K562 (cell line): ENCODE measurements at regions not wholly inside any gene's neighbourhood (a gene's known extent, or its start where the extent isn't known, plus 50 kb on each side); places are given as distances from the start of the nearest gene placed in this dataset.

Experiments
- ATAC-seq: fragments of 200-7000 bp; cut with Tn5 transposase; 3 replicates; pipeline ENCODE4 v1.9.1; 2020; ENCODE audit warnings: moderate library complexity
- BruUV-seq: library from RNA; stranded (reverse); fragments of 400-500 nt; replicated peaks from 2 replicates; lab custom pipeline; 2021; lab: Mats Ljungman, UMichigan
- CTCF ChIA-PET: fragments of 300-600 bp; formaldehyde crosslinking; extraction: SDS; loops from one replicate; lab custom pipeline; 2021; ENCODE audit warnings: low intra/inter-chr PET ratio; lab: Yijun Ruan, JAX
- POLR2A ChIA-PET: fragments of 300-600, 350-650 bp; sonication (Branson Sonifier 250); formaldehyde crosslinking; extraction: SDS; loops from one replicate; lab custom pipeline; 2021; ENCODE audit warnings: antibody characterized with exemption, inconsistent platforms; lab: Yijun Ruan, JAX
- DNase-seq, 4 experiments: peaks; one replicate each; pipeline versions ENCODE4 v3.0.0 to v3.0.0-alpha.2; 2011 to 2018; ENCODE audit warnings: low spot score in 3 of 4, mixed read lengths in 3 of 4; ENCODE audit errors: extremely low read depth in 1 of 4
- FAIRE-seq: peaks from 2 replicates; lab custom pipeline; 2011; peaks lifted over from hg19 to GRCh38; lab: Jason Lieb, UNC
- H2AFZ ChIP-seq: 2 replicates; pipeline ENCODE4 v1.6.0; 2011; ENCODE audit warnings: low read depth, low read length, control low read depth, inconsistent platforms
- H3K27ac ChIP-seq: fragments of 200-600 bp; 3 replicates; pipeline ENCODE4 v1.8.0; 2011; ENCODE audit warnings: low read depth, mild to moderate bottlenecking, control low read depth, inconsistent platforms, low read length, moderate library complexity, mixed read lengths; ENCODE audit errors: extremely low read depth
- H3K27me3 ChIP-seq, 2 experiments: fragments of 300-600 bp in 1 of 2; 2 replicates in 1 of 2; 3 replicates in 1 of 2; pipeline versions ENCODE4 v1.6.0 to v1.8.0; 2011; ENCODE audit warnings: inconsistent platforms in 2 of 2, low read length in 2 of 2, mild to moderate bottlenecking in 1 of 2, mixed read lengths in 1 of 2, moderate library complexity in 1 of 2; ENCODE audit not compliant: control insufficient read depth in 2 of 2, insufficient read depth in 2 of 2
- H3K36me3 ChIP-seq: fragments of 300-600 bp; 3 replicates; pipeline ENCODE4 v1.8.0; 2011; ENCODE audit warnings: mild to moderate bottlenecking, low read length, inconsistent platforms; ENCODE audit not compliant: control insufficient read depth, insufficient read depth
- H3K4me1 ChIP-seq, 2 experiments: fragments of 200-600 bp in 1 of 2; replicated peaks in 1 of 2; 2 replicates in 1 of 2; 3 replicates in 1 of 2; pipeline versions ENCODE4 v1.5.1 to v1.8.0; 2011; ENCODE audit warnings: inconsistent platforms in 2 of 2, low read length in 2 of 2, mild to moderate bottlenecking in 1 of 2, mixed read lengths in 1 of 2, moderate library complexity in 1 of 2; ENCODE audit not compliant: control insufficient read depth in 2 of 2, insufficient read depth in 2 of 2
- H3K4me2 ChIP-seq: 2 replicates; pipeline ENCODE4 v1.6.1; 2011; ENCODE audit warnings: low read length, control low read depth, inconsistent platforms, mixed read lengths; ENCODE audit not compliant: insufficient read depth
- H3K4me3 ChIP-seq: fragments of 200-600 bp; sonication (generic), shearing (Covaris generic); 2 replicates; pipeline ENCODE4 v1.5.1; 2016; ENCODE audit warnings: control low read depth, inconsistent platforms
- H3K79me2 ChIP-seq: fragments of 200-600 bp; 3 replicates; pipeline ENCODE4 v1.8.0; 2011; ENCODE audit warnings: low read length, inconsistent platforms; ENCODE audit not compliant: control insufficient read depth, insufficient read depth
- H3K9ac ChIP-seq, 2 experiments: 2 replicates each; pipeline versions ENCODE4 v1.6.0 to v1.6.1; 2011; ENCODE audit warnings: low read depth in 2 of 2, low read length in 2 of 2, control low read depth in 1 of 2, inconsistent platforms in 1 of 2, mild to moderate bottlenecking in 1 of 2, mixed read lengths in 1 of 2; ENCODE audit not compliant: insufficient read depth in 1 of 2
- H3K9me1 ChIP-seq: one replicate; pipeline ENCODE4 v1.6.0; 2011; ENCODE audit warnings: inconsistent platforms, mild to moderate bottlenecking, low read length, moderate library complexity; ENCODE audit not compliant: control insufficient read depth, insufficient read depth
- H3K9me3 ChIP-seq: replicated peaks from 2 replicates; pipeline ENCODE4 v1.5.1; 2011; ENCODE audit warnings: low read depth, low read length, inconsistent platforms; ENCODE audit not compliant: control insufficient read depth, insufficient read depth
- H4K20me1 ChIP-seq: replicated peaks from 2 replicates; pipeline ENCODE4 v1.6.1; 2011; ENCODE audit warnings: low read length, inconsistent platforms, mixed read lengths; ENCODE audit not compliant: control insufficient read depth, insufficient read depth
- CBFB ChIP-seq: sonication (generic); formaldehyde crosslinking; IDR thresholded peaks from 2 replicates; pipeline ENCODE4 v1.4.0; 2020; ENCODE audit warnings: mild to moderate bottlenecking, missing genetic modification reagents
- CEBPB ChIP-seq: fragments of 450-650 bp; IDR thresholded peaks from 2 replicates; pipeline ENCODE4 v1.6.1; 2016; ENCODE audit warnings: missing genetic modification characterization, missing compliant biosample characterization
- LCOR ChIP-seq: sonication (generic); formaldehyde crosslinking; IDR thresholded peaks from 2 replicates; pipeline ENCODE4 v1.8.0; 2022; ENCODE audit warnings: mild to moderate bottlenecking, missing genetic modification reagents
- MAFF ChIP-seq: IDR thresholded peaks from 2 replicates; pipeline ENCODE4 v1.6.1; 2012; ENCODE audit warnings: low read length, improper control_type of control experiment
- MAFG ChIP-seq: fragments of 450-650 bp; conservative IDR thresholded peaks from 2 replicates; pipeline ENCODE4 v1.6.1; 2016; ENCODE audit warnings: missing genetic modification characterization, missing compliant biosample characterization
- MAX ChIP-seq: sonication (generic); formaldehyde crosslinking; IDR thresholded peaks from 2 replicates; pipeline ENCODE4 v1.9.0; 2022; ENCODE audit warnings: mild to moderate bottlenecking, missing genetic modification reagents
- MYNN ChIP-seq, 2 experiments: sonication (generic); formaldehyde crosslinking in 1 of 2; IDR thresholded peaks; 2 replicates each; pipeline versions ENCODE4 v1.5.0 to v1.6.1; 2016 to 2020; ENCODE audit warnings: antibody characterized with exemption in 1 of 2, missing genetic modification reagents in 1 of 2
- NCOR1 ChIP-seq: fragments of 450-650 bp; IDR thresholded peaks from 2 replicates; pipeline ENCODE4 v1.6.1; 2016; ENCODE audit warnings: mild to moderate bottlenecking, moderate library complexity
- NR3C1 ChIP-seq: sonication (generic); formaldehyde crosslinking; IDR thresholded peaks from 2 replicates; pipeline ENCODE4 v1.8.1; 2022; ENCODE audit warnings: missing genetic modification reagents
- SMAD1 ChIP-seq: fragments of 150-350 bp; IDR thresholded peaks from 2 replicates; pipeline ENCODE4 v1.6.1; 2014; ENCODE audit warnings: low read length, low read depth; ENCODE audit not compliant: partially characterized antibody
- SMARCC2 ChIP-seq: fragments of 450-650 bp; IDR thresholded peaks from 2 replicates; pipeline ENCODE4 v1.6.1; 2017; ENCODE audit warnings: antibody characterized with exemption, moderate library complexity, mild to moderate bottlenecking, low read depth
- ZNF12 ChIP-seq: sonication (generic); formaldehyde crosslinking; IDR thresholded peaks from 2 replicates; pipeline ENCODE4 v1.4.0; 2020; ENCODE audit warnings: mild to moderate bottlenecking, missing genetic modification reagents
- ZNF316 ChIP-seq: fragments of 450-650 bp; IDR thresholded peaks from 2 replicates; pipeline ENCODE4 v1.6.1; 2016
- WGBS: fragments of 100-300 bp; shearing (Covaris generic); methylation state at CpG from one replicate; pipeline ENCODE4 v1.1.6; 2016; ENCODE audit warnings: low coverage, mixed read lengths; ENCODE audit not compliant: insufficient coverage; ENCODE audit errors: missing lambda C conversion rate; 5-methylcytosine and 5-hydroxymethylcytosine counted together
- in situ Hi-C: fragments of 300-500 bp; cut with MboI; formaldehyde crosslinking; loops from 4 replicates; pipeline ENCODE4 v1.15.0; 2018; ENCODE audit warnings: inconsistent platforms, mixed read lengths
- intact Hi-C: fragments of 100-400 bp; cut with micrococcal nuclease; formaldehyde crosslinking; loops from 2 replicates; pipeline ENCODE4 v1.14.2; 2022
- TF ChIP-seq, protein P1 (sequence below), 2 experiments: IDR thresholded peaks; 2 replicates each; pipeline ENCODE4 v1.6.1; 2011; ENCODE audit warnings: borderline replicate concordance in 1 of 2, control low read depth in 1 of 2, low read depth in 1 of 2, low read length in 1 of 2, mild to moderate bottlenecking in 1 of 2, mixed read lengths in 1 of 2, moderate library complexity in 1 of 2; ENCODE audit not compliant: insufficient read depth in 1 of 2, insufficient read length in 1 of 2, poor library complexity in 1 of 2, severe bottlenecking in 1 of 2; ENCODE audit errors: extremely low read depth in 1 of 2
- TF ChIP-seq, protein P2 (sequence below): fragments of 250-450 bp; sonication (Bioruptor Pico); IDR thresholded peaks from 2 replicates; pipeline ENCODE4 v1.4.0; 2020; ENCODE audit warnings: mild to moderate bottlenecking

- ATAC-seq (no peak), FAIRE-seq (no peak), DNase-seq (no peak)
- intact Hi-C loops (no loop called here), in situ Hi-C loops (no loop called here)
- Histone ChIP-seq H3K36me3 (no peaks in the 10 kb centered on the region), H3K79me2 (no peaks in the 10 kb centered on the region), H2AFZ (no peak overlapping the region), H3K4me1 (no peaks in the 10 kb centered on the region), H3K4me2 (no peak overlapping the region), H3K27ac (no peak overlapping the region), H3K27me3 (no peaks in the 10 kb centered on the region), H3K9me1 (no peaks in the 10 kb centered on the region), H3K9me3 (no peaks in the 10 kb centered on the region), H3K9ac (no peak overlapping the region), H3K4me3 (no peak overlapping the region), H4K20me1 (no peaks in the 10 kb centered on the region)
- BruUV-seq, result no TSS peak
- WGBS, result 0% methylated on average over 6 of the region's 6 CpGs
- no peak for TF ChIP-seq SMAD1
- peak; percentile 30; the same call in 1 of the 2 replicates for TF ChIP-seq MAFG (tag)
- peak; percentile 31; the same call in 1 of the 2 replicates for TF ChIP-seq ZNF316
- TF ChIP-seq MAFF, result peak; percentile 21; the same call in 1 of the 2 replicates
- no peak for TF ChIP-seq MYNN (IDR thresholded peaks at IDR 0.05)
- TF ChIP-seq MYNN (CRISPR knock-in tag; IDR thresholded peaks at IDR 0.05), result no peak
- CTCF ChIA-PET, result no interaction called here
- POLR2A ChIA-PET, result no interaction called here
Measured at GRCh38 chr6:92270365-92270764, 1149.0 kb downstream of the EPHA7 start.

DNA sequence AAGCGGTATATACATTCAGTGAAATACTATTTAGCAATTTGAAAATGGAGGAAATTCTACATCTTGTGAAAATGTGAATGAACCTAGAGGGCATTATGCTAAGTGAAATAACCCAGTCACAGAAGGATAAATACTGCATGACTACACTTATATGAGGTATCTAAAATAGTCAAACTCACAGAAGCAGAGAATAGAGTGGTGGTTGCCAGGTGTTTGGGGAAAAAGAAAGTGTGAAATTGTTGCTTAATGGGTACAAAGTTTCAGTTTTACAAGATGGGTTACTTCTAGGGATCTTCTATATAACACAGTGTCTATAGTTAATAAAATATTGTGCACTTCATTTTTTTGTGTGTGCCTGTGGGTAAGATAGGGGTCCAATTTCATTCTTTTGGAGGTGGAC is 1152.0 kb downstream of the EPHA7 start:
- Histone ChIP-seq H3K4me3 (no peak overlapping the region), H3K36me3 (no peaks in the 10 kb centered on the region), H4K20me1 (no peaks in the 10 kb centered on the region), H3K27ac (no peak overlapping the region), H3K79me2 (no peaks in the 10 kb centered on the region), H3K27me3 (no peaks in the 10 kb centered on the region), H3K9me1 (no peaks in the 10 kb centered on the region), H3K9me3 (no peaks in the 10 kb centered on the region)
- ATAC-seq (no peak), FAIRE-seq (no peak), DNase-seq (no peak)
- CTCF ChIA-PET, result no interaction called here
- in situ Hi-C loops, result no loop called here
- no TSS peak for BruUV-seq
- TF ChIP-seq CBFB (no peak), MAX (CRISPR knock-in tag) (no peak), SMARCC2 (no peak), LCOR (no peak), NR3C1 (CRISPR knock-in tag) (no peak), NCOR1 (no peak), CEBPB (tag) (no peak), ZNF12 (no peak)
- TF ChIP-seq, protein P1, sequence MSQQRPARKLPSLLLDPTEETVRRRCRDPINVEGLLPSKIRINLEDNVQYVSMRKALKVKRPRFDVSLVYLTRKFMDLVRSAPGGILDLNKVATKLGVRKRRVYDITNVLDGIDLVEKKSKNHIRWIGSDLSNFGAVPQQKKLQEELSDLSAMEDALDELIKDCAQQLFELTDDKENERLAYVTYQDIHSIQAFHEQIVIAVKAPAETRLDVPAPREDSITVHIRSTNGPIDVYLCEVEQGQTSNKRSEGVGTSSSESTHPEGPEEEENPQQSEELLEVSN (IDR thresholded peaks at IDR 0.05; ENCODE audit: borderline replicate concordance in 1 of 2, extremely low read depth in 1 of 2, insufficient read depth in 1 of 2, insufficient read length in 1 of 2, low read depth in 1 of 2, low read length in 1 of 2, poor library complexity in 1 of 2, severe bottlenecking in 1 of 2), result no peak
- TF ChIP-seq, protein P2, sequence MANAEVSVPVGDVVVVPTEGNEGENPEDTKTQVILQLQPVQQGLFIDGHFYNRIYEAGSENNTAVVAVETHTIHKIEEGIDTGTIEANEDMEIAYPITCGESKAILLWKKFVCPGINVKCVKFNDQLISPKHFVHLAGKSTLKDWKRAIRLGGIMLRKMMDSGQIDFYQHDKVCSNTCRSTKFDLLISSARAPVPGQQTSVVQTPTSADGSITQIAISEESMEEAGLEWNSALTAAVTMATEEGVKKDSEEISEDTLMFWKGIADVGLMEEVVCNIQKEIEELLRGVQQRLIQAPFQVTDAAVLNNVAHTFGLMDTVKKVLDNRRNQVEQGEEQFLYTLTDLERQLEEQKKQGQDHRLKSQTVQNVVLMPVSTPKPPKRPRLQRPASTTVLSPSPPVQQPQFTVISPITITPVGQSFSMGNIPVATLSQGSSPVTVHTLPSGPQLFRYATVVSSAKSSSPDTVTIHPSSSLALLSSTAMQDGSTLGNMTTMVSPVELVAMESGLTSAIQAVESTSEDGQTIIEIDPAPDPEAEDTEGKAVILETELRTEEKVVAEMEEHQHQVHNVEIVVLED, result no peak
- TF ChIP-seq, all 486 proteins: peak for 0
- no peak overlapping the region for H3K9ac ChIP-seq
- no peaks in the 10 kb centered on the region for H3K4me1 ChIP-seq
- H2AFZ ChIP-seq, result no peak overlapping the region
- POLR2A ChIA-PET, result no interaction called here
- no peak overlapping the region for H3K4me2 ChIP-seq
- intact Hi-C loops, result no loop called here
- WGBS, result 0% methylated on average over 1 of the region's 1 CpG
